GM18873 (cell line): ENCODE measurements at regions not wholly inside any gene's neighbourhood (a gene's known extent, or its start where the extent isn't known, plus 50 kb on each side); places are given as distances from the start of the nearest gene placed in this dataset.
"Not testable (repeated sequence)": the region's sequence is repeated elsewhere in the genome, so short reads cannot be mapped to it uniquely, and the experiment has no call there.

ENCODE experiments used
- ATAC-seq: cut with Tn5 transposase; IDR thresholded peaks from one replicate; pipeline ENCODE4 v1.9.1; 2021; ENCODE audit warnings: mild to moderate bottlenecking, moderate library complexity, moderate number of reproducible peaks; ENCODE audit not compliant: unreplicated experiment, low FRiP score

DNA sequence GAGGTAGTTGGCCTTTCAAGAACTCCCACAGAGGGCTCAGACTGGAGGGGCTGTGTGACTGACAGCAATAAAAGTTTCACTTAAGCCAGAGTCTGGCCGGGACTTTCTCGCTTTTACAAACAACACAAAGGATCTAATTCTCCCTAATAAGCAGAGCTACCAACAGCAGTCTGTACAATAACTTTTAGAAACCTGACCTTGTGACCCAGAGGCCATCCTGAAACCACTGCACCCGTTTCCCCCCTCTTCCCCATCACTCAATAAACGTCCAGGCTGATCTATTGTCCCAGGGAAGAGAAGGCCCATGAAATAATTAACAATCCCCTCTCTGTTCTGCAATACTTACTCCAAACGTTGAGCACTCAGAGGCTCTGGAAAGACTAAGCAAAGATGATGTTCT is 442.4 kb downstream of the ZIC3 start:
- no peak for ATAC-seq

DNA sequence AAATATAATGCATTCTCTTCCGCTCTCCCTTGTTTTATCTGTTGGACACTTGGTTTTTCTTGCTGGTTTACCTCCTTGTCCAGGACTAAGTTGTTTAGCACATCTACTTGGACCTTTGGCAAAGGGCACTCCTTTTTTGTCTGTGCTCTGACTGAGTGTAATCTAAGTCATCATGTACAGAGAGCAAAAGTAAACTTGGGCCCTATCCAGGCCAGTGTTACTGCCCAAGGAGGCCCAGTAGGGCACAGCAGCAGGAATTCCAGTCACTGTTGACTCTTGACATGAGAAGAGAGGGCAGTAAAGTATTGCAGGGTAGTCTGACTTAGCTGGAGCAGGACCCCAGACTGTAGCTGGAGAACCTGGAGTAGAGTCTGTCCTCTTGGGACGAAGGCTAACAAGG is 445.5 kb downstream of the ZIC3 start:
- ATAC-seq = no peak

DNA sequence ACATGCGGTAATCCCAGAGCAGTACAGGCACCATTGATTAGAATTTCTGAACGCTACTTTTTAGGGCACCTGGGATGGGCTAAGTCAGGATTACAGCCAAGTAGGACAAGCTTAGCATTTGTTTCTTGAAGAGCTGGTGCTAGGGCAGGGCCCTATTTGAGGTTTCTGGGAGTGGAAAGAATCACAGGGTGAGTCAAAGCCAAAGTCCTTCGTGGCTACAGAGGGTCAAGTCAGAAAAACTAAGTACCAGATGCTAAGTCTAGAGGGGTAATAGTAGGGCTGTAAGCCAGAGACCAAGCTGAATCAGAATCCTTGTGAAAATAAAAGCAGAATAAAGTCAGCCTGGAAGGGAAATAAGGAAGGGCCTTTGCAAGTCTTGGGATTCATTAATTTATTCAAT is 448.6 kb downstream of the ZIC3 start:
- no peak for ATAC-seq

DNA sequence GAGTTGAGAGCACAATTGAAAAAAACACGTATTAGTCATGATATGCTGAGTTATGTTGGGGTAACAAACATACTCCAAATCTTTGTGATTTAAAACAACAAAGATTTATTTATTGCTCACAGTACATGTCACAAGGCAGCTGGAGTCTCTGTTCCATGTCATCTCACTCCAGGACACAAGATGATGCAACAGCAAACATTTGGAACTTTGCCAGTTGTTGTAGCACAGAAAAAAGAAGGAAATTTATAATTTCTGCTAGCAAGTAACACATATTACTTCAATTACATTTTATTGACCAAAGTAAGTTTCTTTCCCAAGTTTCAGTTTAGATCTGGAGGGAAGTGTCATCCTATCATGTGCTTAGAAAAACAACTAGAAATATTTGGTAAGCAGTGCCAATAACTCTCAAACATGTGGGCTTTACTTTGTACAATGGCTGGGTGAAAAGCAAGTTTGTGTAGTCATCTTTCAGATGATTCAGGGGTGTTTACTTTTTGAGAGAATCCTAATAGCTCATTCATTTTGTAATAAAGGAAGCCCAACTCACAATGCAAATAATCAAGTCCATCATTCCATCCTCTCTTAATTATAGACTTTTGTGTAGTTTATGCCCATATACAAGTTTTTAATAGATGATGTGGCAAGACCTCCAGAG is 452.3 kb downstream of the ZIC3 start:
- ATAC-seq = no peak

DNA sequence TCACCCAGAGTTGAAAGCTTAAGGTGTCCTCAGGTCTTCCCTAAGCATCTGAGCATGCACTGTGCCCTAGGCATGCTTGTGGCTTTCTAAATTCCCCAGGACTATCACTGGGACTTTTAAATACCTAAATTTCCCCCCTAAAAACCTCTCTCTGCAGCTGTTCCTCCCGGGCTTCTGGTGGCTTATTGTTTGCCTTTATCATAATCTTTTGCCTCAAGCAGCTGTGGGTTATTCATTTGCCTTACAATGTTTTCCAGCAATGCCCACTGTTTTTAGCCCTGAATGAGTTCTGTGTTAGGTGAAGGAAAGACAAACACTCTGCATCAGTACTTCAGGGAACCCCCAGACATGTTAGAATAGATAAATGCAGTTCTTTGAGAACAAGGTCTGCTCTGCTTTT is 455.0 kb downstream of the ZIC3 start:
- no peak for ATAC-seq

DNA sequence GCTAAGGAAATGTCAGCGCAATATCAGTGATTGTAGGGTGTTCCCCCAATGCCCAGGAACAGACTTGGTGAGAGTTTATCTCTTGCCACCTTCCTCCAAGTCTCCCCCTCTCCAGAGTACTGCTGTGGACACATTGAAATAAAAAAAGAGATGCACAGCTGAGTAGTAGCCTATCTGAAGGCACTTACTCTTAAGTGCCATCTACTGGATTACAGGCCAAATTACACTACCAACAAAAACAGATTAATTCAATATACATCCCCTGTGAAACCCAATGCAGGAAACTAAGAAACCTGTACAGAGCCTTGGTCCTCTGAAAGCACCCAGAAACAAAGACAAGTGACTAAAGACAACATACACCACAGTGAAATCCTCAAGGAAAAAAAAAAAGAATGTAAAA is 460.3 kb downstream of the ZIC3 start:
- peak; percentile 58 for ATAC-seq

DNA sequence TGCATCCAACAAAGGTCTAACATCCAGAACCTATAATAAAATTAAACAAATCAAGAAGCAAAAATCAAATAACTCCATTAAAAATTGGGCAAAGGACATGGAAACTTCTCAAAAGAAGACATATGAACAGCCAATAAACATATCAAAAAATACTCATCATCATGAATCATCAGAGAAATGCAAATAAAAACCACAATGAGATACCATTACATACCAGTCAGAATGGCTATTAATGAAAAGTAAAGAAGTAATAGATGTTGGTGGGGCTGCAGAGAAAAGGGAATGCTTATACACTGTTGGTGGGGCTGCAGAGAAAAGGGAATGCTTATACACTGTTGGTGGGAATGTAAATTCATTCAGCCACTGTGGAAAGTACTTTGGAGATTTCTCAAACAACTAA is 465.8 kb downstream of the ZIC3 start:
- ATAC-seq = no peak

DNA sequence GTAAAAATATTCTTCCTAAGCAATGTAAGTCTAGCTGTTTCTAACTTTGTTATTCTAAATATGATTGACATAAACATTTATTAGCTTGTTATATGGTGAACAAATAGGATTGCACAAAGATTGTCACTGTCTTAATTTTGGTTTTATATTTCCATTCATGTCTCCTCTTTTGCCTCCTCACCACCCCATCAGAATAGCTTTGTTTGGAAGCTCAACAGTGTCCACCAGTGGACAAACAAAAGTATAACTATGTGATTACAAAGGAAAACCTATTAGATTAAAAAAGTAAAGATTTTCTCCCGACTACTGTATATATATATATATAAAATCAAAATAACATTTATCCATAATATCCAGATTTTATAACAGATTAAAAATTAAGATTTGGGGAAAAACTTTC is 468.2 kb downstream of the ZIC3 start:
- no peak for ATAC-seq

DNA sequence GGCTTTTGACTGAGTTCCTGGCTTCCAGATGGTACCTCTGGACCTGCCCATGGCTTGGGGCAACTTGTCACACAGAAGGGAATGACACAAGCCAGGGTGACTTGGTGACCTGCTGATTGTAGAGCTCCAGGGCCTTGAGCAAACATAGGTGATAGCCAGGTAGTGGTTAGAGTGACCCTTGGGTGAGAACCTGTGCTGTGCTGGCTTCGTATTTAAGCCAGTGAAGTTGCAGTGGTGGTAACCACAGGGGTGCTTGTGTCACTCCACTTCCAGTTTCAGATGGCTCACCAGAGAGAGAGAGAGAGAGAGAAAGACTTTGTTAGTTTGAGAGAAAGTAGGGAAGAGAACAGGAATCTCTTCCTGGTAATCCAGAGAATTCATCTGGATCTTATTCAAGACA is 471.6 kb downstream of the ZIC3 start:
- no peak for ATAC-seq

DNA sequence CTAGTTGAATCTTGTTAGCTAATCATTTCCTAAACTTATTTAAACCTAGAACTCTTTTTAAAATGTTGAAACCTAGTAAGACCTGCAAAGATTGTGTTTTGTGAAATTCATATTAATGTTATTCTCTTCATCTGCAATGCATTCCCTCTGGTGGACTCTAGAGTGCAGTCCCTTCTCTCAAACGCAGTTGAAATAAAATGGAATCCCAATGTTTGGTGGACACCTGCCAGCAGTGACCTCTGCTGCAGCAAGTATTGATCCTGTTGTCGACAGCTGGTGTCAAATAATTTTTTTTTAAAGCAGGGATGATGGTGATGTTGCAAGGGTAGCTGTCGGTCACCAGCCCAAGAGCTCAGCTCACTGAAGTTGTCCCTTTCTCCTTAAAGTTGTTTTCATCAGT is 492.0 kb downstream of the ZIC3 start:
- ATAC-seq = no peak

DNA sequence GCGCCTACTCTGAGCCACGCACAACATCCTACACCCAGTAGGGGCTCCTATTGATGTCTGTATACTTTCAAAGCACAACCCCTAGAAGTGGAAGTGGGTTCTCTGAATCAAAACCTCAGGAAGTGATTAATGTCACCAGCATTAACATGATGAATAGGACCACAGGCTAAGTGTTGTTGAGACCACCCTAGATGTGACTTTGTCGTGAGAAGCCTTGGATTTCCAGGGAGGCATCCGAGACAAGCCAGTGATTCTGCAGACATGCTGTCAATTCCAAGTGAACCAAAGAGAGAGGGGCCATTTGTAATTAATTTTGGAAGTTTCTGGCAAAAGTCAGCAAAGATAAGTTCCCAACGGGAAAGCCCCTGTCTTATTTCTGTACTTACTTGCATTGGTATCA is 493.0 kb downstream of the ZIC3 start:
- ATAC-seq = no peak

DNA sequence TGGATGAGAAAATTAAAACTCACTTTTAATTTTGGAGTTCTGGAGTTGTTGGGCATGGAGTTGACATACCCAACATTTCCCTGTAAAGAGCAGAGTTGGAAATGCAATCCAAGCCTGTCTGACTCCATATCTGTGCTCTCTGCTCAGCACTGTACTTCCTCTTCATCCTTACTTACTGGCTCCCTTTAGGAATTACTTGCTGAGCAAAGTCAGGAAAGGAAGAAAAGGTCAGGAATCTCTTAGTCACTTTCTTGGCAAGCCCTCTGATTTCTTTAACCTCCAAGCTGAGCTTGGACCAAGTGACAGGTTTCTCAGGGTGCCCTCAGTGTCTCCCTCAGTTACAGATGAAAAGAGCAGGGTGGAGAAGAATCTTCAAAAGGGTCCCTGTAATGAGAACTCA is 501.5 kb downstream of the ZIC3 start:
- no peak for ATAC-seq

DNA sequence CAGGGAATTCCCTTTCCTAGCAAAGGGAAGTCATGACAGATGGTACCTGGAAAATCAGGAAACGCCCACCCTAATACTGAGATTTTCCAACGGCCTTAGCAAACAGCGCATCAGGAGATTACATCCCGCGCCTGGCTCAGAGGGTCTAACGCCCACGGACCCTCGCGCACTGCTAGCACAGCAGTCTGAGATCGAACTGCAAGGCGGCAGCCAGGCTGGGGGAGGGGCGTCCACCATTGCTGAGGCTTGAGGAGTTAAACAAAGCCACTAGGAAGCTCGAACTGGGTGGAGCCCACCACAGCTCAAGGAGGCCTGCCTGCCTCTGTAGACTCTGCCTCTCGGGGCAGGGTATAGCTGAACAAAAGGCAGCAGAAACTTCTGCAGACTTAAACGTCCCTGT is 507.7 kb downstream of the ZIC3 start:
- no peak for ATAC-seq

DNA sequence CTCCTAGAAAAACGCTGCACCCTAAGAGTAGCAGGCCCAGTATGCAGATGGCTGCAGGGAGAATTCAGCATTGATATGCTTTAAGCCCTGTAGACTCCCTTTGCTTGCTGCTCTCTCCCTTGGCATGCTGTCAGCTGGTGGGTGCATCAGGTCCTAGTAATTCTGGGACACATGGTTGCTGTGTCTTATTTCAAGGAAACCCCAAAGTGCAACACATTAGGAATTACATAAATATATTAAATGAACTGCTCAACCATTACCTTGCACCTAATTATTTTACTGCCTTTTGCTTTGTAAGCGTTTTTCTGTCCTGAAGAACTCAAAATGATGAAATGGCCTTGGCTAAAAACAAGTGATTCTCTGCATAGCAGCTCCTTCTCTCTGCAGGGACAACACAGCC is 516.3 kb downstream of the ZIC3 start:
- ATAC-seq = no peak

DNA sequence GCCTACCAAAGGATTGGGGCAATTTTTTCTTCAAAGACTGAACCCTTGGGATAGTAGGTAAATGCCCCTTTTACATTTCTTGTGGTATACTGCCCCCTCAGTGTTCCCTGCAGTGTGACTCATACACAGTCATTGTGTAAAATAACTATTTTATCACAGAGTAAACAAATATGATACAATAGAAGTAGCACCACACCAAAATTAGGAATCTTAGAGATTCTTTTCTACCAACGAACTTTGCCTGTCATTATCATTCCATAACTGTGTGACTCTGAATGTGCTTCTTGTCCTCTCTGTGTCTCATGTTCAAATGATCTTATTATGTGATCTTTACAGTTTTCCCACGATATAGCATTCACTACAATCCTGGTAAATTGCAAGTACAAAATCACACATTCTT is 517.0 kb downstream of the ZIC3 start:
- ATAC-seq = no peak

DNA sequence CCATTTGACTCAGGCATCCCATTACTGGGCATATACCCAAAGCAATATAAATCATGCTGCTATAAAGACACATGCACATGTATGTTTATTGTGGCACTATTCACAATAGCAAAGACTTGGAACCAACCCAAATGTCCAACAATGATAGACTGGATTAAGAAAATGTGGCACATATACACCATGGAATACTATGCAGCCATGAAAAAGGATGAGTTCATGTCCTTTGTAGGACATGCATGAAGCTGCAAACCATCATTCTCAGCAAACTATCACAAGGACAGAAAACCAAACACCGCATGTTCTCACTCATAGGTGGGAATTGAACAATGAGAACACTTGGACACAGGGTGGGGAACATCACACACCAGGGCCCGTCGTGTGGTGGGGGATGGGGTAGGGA is 545.0 kb downstream of the ZIC3 start:
- not testable (repeated sequence) for ATAC-seq

DNA sequence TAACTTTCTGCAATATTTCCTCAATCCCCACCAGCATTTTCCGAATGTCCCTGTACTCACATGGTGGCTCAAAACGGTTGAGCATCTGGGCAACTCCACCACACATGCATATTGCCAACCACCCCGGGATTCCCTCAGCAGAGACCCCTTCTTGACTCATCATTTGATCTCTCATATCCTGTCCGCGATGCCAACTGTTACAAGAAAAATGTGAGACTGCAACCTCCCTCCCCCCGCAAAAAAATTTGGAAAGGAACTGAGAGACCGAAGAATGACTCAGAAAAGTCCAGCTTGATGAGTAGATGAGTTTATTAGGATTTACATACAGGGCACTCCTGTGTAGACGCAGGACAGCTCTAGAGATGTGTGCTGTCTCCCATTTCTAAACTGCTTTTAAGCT is 561.4 kb downstream of the ZIC3 start:
- no peak for ATAC-seq

DNA sequence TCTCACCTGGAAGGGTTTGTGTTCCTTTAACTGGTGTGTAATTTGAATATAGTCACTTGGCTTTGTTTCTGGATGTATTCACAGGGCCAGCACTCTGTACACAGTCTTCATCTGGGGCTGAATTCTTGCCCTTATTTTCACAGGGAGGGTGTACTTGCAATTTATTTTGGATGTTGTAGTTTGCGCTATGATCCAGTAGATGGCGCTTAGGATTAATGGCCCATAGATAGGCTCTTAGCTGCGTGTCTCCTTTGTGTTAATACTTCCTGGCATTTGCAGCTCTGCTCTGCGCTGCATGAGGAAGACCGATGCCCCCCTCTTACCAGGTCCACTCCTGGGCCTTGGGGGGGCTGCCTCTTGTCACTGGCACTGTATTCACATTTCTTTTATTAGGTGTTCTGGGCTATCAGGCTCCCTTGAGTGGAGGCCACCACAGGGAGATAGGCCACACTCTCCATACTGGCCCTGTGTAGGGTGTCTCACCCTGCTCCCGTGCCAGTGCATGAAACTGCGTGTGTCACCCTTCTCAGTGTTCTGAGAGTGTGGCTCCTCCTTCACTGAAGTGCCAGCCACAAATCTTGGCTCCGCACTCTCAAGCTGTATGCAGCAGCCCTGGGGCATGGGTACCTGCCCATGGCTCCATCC is 562.2 kb downstream of the ZIC3 start:
- ATAC-seq = peak; percentile 81

DNA sequence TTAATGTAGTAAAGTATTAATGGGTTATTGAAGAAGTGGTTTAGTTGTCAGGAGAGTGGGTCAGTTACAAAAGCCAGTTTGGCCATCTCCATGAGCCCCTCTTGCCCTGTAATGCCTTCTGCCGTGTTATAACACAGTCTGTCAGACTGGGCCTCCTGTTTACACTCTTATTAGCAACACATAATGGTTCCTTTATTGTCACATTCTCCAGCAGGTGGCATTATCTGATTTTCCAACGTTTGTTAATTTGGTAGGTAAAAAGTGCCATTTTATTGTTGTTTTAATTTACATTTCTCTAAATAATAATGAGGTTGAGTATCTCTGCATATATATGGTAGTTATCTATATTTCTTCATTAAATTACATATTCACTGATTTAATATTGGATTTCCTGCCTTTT is 560.8 kb downstream of the FGF13 start:
- ATAC-seq = no peak

DNA sequence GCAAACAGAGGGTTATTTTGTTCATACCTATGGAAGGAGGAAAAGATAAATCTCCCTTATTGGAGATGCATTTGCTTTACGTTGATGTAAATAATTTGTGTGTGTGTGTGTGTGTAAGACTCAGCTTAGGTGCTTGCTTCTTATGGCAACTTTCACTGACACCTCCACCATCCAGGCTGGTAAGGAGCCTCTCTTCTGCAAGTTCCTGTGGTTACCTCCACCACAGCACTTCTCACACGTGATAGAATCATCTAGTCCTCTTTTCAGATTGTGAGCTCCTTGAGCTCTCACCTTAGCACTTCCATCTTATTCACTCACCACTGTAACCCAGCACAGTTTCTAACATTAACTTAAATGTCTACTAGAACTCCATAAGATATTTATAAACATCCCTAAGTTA is 553.7 kb downstream of the FGF13 start:
- no peak for ATAC-seq

DNA sequence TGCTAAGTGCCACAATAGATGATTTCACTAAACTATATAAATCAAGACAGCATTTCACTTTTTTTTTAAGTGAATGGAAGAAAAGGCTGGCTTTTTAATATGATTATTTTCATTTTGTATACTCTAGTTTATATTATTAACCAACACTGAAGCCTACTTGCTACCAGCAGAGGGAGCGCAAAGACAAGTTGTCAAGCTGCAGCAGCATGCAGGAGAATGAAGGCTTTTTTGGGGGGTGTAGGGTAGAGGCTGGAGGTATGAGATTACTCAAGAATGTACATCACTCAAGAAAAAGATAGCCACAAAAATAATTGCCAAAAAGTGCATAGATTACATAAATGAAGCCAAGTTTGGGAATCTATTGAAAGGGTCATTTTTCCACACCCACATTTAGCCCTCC is 519.5 kb downstream of the FGF13 start:
- no peak for ATAC-seq

DNA sequence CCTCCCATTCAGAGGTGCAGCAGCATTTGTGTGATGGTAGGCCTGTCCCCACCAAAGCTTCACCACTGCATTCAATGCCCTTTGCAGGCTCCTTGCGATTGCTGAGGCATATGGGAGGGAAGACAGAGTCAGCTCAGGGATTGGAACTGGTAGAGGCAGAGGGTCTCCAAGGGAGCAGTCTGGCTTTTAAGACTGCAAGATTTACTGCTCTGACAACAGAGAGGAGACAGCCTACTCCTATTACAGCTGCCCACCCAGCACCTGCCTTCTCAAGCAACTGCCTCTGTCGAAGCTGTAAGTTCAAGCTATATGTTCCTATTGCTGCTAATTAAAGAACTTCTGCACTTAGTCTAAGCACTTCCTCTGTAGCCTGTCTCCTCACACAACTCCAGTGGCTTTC is 481.8 kb downstream of the FGF13 start:
- no peak for ATAC-seq

DNA sequence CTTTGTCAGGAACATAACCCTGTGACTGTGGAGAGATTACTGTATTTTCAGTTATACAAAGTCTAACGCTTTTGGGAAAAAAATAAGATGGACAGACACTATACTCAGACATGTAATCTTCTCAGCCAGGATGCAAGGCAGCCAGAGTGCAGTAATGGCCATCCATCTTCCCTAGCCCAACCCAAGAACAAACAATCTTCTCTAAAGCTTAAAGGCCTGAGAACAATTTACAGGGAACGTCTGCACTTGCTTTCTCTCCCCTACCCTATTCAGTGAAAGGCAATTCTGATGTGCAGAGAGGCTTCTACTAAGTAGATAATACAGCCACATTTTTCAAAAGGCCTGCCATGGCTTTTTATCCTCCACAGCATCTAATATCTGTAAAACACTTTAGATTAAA is 471.3 kb downstream of the FGF13 start:
- ATAC-seq = no peak
